ENCODE measurements at regions not wholly inside any gene's neighbourhood (a gene's known extent, or its start where the extent isn't known, plus 50 kb on each side); places are given as distances from the start of the nearest gene placed in this dataset.
"Not testable (repeated sequence)": the region's sequence is repeated elsewhere in the genome, so short reads cannot be mapped to it uniquely, and the experiment has no call there.

GRCh38 chr12:14032191-14032590 lies 50.8 kb upstream of the GRIN2B start:
- not testable (repeated sequence) for DNase-seq (ENCODE audit: low read depth)

- no peak for DNase-seq (ENCODE audit: low read depth)
Measured at GRCh38 chr12:14043776-14044175, 62.4 kb upstream of the GRIN2B start.

GRCh38 chr12:14048941-14049545 lies 67.6 kb upstream of the GRIN2B start:
- DNase-seq (ENCODE audit: low read depth), result no peak

GRCh38 chr12:14057895-14058294 lies 76.5 kb upstream of the GRIN2B start:
- no peak for DNase-seq (ENCODE audit: low read depth)

- no peak for DNase-seq (ENCODE audit: low read depth)
Measured at GRCh38 chr12:14058717-14059116, 77.3 kb upstream of the GRIN2B start.

- no peak for DNase-seq (ENCODE audit: low read depth)
Measured at GRCh38 chr12:14059548-14059947, 78.1 kb upstream of the GRIN2B start.

GRCh38 chr12:14065616-14066015 lies 84.2 kb upstream of the GRIN2B start:
- DNase-seq (ENCODE audit: low read depth), result no peak

GRCh38 chr12:14066021-14066420 lies 84.6 kb upstream of the GRIN2B start:
- DNase-seq (ENCODE audit: low read depth), result no peak

- no peak for DNase-seq (ENCODE audit: low read depth)
Measured at GRCh38 chr12:14068961-14069360, 87.6 kb upstream of the GRIN2B start.

- no peak for DNase-seq (ENCODE audit: low read depth)
Measured at GRCh38 chr12:14071833-14072232, 90.4 kb upstream of the GRIN2B start.

- no peak for DNase-seq (ENCODE audit: low read depth)
Measured at GRCh38 chr12:14072987-14073386, 91.6 kb upstream of the GRIN2B start.

- DNase-seq (ENCODE audit: low read depth), result no peak
Measured at GRCh38 chr12:14075797-14076393, 94.5 kb upstream of the GRIN2B start.

- no peak for DNase-seq (ENCODE audit: low read depth)
Measured at GRCh38 chr12:14076538-14076937, 95.1 kb upstream of the GRIN2B start.

- DNase-seq (ENCODE audit: low read depth), result no peak
Measured at GRCh38 chr12:14086838-14087237, 105.4 kb upstream of the GRIN2B start.

GRCh38 chr12:14099994-14100393 lies 118.6 kb upstream of the GRIN2B start:
- DNase-seq (ENCODE audit: low read depth), result no peak

GRCh38 chr12:14101556-14101955 lies 120.2 kb upstream of the GRIN2B start:
- DNase-seq (ENCODE audit: low read depth), result not testable (repeated sequence)

GRCh38 chr12:14111230-14111865 lies 129.9 kb upstream of the GRIN2B start:
- no peak for DNase-seq (ENCODE audit: low read depth)

- DNase-seq (ENCODE audit: low read depth), result no peak
Measured at GRCh38 chr12:14113031-14113430, 131.6 kb upstream of the GRIN2B start.

- no peak for DNase-seq (ENCODE audit: low read depth)
Measured at GRCh38 chr12:14126692-14127091, 145.3 kb upstream of the GRIN2B start.

GRCh38 chr12:14129611-14130195 lies 148.3 kb upstream of the GRIN2B start:
- DNase-seq (ENCODE audit: low read depth), result no peak

- DNase-seq (ENCODE audit: low read depth), result no peak
Measured at GRCh38 chr12:14135996-14136395, 154.6 kb upstream of the GRIN2B start.

- no peak for DNase-seq (ENCODE audit: low read depth)
Measured at GRCh38 chr12:14138495-14138894, 157.1 kb upstream of the GRIN2B start.

Measured in stimulated activated CD8-positive, alpha-beta memory T cell treated with anti-CD3 and anti-CD28 coated beads, Interleukin-15, amount 100 ng/mL, for 24 hours (primary cell).